ENCODE measurements at regions not wholly inside any gene's neighbourhood (a gene's known extent, or its start where the extent isn't known, plus 50 kb on each side); places are given as distances from the start of the nearest gene placed in this dataset.
"Not testable (repeated sequence)": the region's sequence is repeated elsewhere in the genome, so short reads cannot be mapped to it uniquely, and the experiment has no call there.

DNA sequence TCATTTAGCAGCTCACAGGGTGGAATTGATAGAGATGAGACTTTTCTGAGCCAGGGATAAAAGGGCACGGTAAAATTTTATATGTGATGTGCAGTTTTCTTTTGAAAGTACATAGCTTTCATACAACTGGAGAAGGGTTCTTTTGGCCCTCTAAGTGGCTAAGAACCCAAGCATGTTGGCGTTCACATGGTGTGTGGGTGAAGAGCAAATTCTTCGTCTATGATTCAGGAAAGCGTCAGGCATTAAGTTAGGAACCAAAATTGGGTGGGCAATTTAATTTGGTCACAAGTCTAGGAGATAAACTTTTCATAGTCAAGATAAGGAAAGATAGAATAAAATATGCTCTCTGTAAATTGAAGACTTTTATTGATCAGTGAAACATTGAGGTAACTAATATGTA is 153.9 kb downstream of the UTRN start:
- Histone ChIP-seq H3K27ac (peak overlapping the region in 1 of 4 donors; percentile 3), H3K4me1 (peaks cover 0 to 4% (median 0%) of the 10 kb centered on the region in 4 donors), H3K27me3 (no peaks in the 10 kb centered on the region), H3K4me3 (no peak overlapping the region), H3K9me3 (peaks cover 0 to 3% (median 0%) of the 10 kb centered on the region in 4 donors), H3K36me3 (peaks cover 24 to 80% (median 55%) of the 10 kb centered on the region in 4 donors)
- no peak for ATAC-seq (ENCODE audit: low FRiP score in 2 of 2)
- 94 to 95% methylated on average over 4 of the region's 4 CpGs for WGBS, 2 donors
- TF ChIP-seq POLR2A (IDR thresholded peaks at IDR 0.05) = no peak
- no peak for TF ChIP-seq EP300 (IDR thresholded peaks at IDR 0.05)
- TF ChIP-seq POLR2AphosphoS5 (IDR thresholded peaks at IDR 0.05) = no peak
- TF ChIP-seq, protein P1, sequence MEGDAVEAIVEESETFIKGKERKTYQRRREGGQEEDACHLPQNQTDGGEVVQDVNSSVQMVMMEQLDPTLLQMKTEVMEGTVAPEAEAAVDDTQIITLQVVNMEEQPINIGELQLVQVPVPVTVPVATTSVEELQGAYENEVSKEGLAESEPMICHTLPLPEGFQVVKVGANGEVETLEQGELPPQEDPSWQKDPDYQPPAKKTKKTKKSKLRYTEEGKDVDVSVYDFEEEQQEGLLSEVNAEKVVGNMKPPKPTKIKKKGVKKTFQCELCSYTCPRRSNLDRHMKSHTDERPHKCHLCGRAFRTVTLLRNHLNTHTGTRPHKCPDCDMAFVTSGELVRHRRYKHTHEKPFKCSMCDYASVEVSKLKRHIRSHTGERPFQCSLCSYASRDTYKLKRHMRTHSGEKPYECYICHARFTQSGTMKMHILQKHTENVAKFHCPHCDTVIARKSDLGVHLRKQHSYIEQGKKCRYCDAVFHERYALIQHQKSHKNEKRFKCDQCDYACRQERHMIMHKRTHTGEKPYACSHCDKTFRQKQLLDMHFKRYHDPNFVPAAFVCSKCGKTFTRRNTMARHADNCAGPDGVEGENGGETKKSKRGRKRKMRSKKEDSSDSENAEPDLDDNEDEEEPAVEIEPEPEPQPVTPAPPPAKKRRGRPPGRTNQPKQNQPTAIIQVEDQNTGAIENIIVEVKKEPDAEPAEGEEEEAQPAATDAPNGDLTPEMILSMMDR (IDR thresholded peaks at IDR 0.05) = no peak
- DNase-seq = no peak

DNA sequence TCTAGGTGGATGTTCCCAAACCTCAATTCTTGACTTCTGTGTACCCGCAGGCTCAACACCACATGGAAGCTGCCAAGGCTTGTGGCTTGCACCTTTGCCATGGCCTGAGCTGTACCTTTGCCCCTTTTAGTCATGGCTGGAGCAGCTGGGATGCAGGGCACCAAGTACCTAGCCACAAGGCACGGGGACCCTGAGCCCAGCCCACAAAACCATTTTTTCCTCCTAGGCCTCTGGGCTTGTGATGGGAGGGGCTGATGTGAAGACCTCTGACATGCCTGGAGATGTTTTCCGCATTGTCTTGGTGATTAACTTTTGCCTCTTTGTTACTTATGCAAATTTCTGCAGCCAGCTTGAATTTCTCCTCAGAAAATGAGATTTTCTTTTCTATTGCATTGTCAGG is 156.7 kb downstream of the UTRN start:
- not testable (repeated sequence) for DNase-seq; H3K27ac ChIP-seq; H3K4me1 ChIP-seq; H3K27me3 ChIP-seq; H3K9me3 ChIP-seq; ATAC-seq (ENCODE audit: low FRiP score in 2 of 2); H3K4me3 ChIP-seq
- 95 to 100% methylated on average over 2 to 3 of the region's 3 CpGs for WGBS, 2 donors
- H3K36me3 ChIP-seq = peaks cover 27 to 91% (median 53%) of the 10 kb centered on the region in 4 donors

- no peaks in the 10 kb centered on the region for H3K4me1 ChIP-seq
- WGBS, 2 donors = 73 to 79% methylated on average over 2 of the region's 2 CpGs
- no peak overlapping the region for H3K27ac ChIP-seq
- H3K27me3 ChIP-seq = no peaks in the 10 kb centered on the region
- ATAC-seq (ENCODE audit: low FRiP score in 2 of 2) = no peak
- peaks cover 36 to 89% (median 49%) of the 10 kb centered on the region in 4 donors for H3K36me3 ChIP-seq
- TF ChIP-seq, protein P1 (IDR thresholded peaks at IDR 0.05) = no peak
- TF ChIP-seq POLR2A (IDR thresholded peaks at IDR 0.05) = no peak
- no peak for TF ChIP-seq POLR2AphosphoS5 (IDR thresholded peaks at IDR 0.05)
- TF ChIP-seq EP300 (IDR thresholded peaks at IDR 0.05) = no peak
- H3K4me3 ChIP-seq = no peak overlapping the region
- no peak for DNase-seq
- H3K9me3 ChIP-seq = peaks cover 0 to 3% (median 0%) of the 10 kb centered on the region in 4 donors
Measured at GRCh38 chr6:144443157-144443556, 158.0 kb downstream of the UTRN start.

GRCh38 chr6:144447472-144447871 is 162.3 kb downstream of the UTRN start:
- ATAC-seq (ENCODE audit: low FRiP score in 2 of 2) (no peak), DNase-seq (no peak)
- Histone ChIP-seq H3K27me3 (no peaks in the 10 kb centered on the region), H3K9me3 (no peaks in the 10 kb centered on the region), H3K4me1 (no peaks in the 10 kb centered on the region), H3K27ac (no peak overlapping the region), H3K36me3 (peaks cover 34 to 89% (median 40%) of the 10 kb centered on the region in 4 donors), H3K4me3 (no peak overlapping the region)
- TF ChIP-seq EP300 (IDR thresholded peaks at IDR 0.05) = no peak
- TF ChIP-seq, protein P1 (IDR thresholded peaks at IDR 0.05) = no peak
- no peak for TF ChIP-seq POLR2AphosphoS5 (IDR thresholded peaks at IDR 0.05)
- 96 to 97% methylated on average over 1 of the region's 1 CpG for WGBS, 2 donors

GRCh38 chr6:144449218-144449617 is 164.1 kb downstream of the UTRN start:
- Histone ChIP-seq H3K36me3 (peaks cover 33 to 92% (median 44%) of the 10 kb centered on the region in 4 donors), H3K27me3 (no peaks in the 10 kb centered on the region), H3K9me3 (no peaks in the 10 kb centered on the region), H3K4me3 (no peak overlapping the region), H3K27ac (no peak overlapping the region), H3K4me1 (no peaks in the 10 kb centered on the region)
- DNase-seq = no peak
- WGBS, 2 donors = 95 to 98% methylated on average over 7 of the region's 7 CpGs
- no peak for TF ChIP-seq POLR2A (IDR thresholded peaks at IDR 0.05)
- no peak for TF ChIP-seq EP300 (IDR thresholded peaks at IDR 0.05)
- TF ChIP-seq, protein P1 (IDR thresholded peaks at IDR 0.05) = no peak
- ATAC-seq (ENCODE audit: low FRiP score in 2 of 2) = no peak

Measured in upper lobe of left lung (tissue), 6 donors.